ENCODE measurements at regions not wholly inside any gene's neighbourhood (a gene's known extent, or its start where the extent isn't known, plus 50 kb on each side); places are given as distances from the start of the nearest gene placed in this dataset.

DNA sequence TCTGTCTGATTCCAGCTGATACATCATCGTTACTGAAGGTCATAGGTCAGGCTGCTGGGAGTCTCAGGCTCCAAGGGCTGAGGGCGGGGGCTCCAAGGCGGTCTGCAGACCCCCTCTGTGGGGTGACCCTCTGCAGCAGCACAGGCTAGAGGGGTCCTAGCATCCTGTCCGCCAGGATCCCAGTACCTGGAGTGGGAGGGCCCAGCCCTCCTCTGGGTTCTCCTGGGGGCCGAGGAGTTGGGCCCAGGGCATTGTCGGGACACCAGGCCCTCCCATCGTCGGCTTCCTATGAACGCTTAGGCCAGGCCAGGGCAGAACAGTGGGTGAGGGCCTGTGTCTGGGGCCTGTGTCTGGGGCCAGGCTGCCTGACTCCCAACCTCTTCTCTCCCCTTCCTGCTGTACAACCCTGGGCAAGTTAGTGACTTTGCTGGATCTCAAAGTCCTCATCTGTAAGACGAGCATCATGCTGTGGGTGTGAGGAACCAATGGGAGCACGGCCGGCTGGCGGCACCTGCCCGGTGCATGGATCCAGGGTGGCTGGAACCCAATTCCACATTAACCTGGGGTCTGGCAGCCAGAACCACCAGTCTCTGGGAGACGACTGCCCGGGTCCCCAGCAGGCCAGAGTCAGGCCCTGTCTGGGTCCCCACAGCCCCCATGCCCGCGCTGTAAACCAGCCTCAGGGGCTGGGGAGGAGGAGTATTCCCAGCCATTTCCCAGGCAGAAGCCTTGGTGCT, 56.2 kb upstream of the COL18A1 start:
- Histone ChIP-seq H3K36me3 (ENCODE audit: control insufficient read depth in 5 of 5, insufficient read depth in 5 of 5, low read length in 5 of 5) (no peaks in the 10 kb centered on the region), H3K4me1 (ENCODE audit: control insufficient read depth in 5 of 5, insufficient read depth in 5 of 5, low read length in 5 of 5) (peaks cover 16 to 60% (median 57%) of the 10 kb centered on the region in 5 donors), H3K9me3 (ENCODE audit: control insufficient read depth in 5 of 5, low read length in 5 of 5) (no peaks in the 10 kb centered on the region), H3K9ac (ENCODE audit: low read length in 5 of 5) (peak overlapping the region in 2 of 5 donors; percentile 35 to 39), H3K27me3 (ENCODE audit: control insufficient read depth in 5 of 5, insufficient read depth in 4 of 5, low read length in 5 of 5) (peaks cover 0 to 6% (median 0%) of the 10 kb centered on the region in 5 donors), H3K27ac (ENCODE audit: low read depth, low read length) (peak overlapping the region; percentile 50), H3K4me3 (ENCODE audit: low read depth in 1 of 5, low read length in 5 of 5) (no peak overlapping the region)

DNA sequence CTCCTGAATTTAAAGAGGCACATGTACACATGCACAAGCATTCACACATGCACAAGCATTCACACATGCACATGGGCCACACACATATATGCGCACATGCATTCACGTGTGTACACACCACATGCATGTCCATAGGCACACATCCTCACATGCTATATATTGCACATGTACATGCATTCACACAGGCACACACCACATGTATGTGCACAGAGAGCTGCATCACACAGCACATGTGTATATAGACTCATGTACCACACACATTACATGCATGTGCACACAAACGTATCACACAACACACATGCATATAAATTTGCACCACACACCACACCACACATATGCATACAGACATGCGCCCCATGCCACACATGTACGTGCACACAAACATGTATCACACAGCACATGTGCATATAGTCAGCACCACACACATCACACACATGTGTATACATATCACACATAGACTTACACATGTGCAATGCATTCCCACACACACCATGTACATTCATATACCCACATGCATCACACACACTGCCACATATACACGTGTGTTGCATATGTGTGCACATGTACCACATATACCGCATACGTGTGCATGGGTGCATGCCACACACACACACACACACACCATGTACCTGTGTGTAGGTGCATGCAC, 54.6 kb upstream of the COL18A1 start:
- H3K27me3 ChIP-seq (ENCODE audit: control insufficient read depth in 5 of 5, insufficient read depth in 4 of 5, low read length in 5 of 5) = peaks cover 0 to 6% (median 0%) of the 10 kb centered on the region in 5 donors
- H3K9me3 ChIP-seq (ENCODE audit: control insufficient read depth in 5 of 5, low read length in 5 of 5) = no peaks in the 10 kb centered on the region
- no peaks in the 10 kb centered on the region for H3K36me3 ChIP-seq (ENCODE audit: control insufficient read depth in 5 of 5, insufficient read depth in 5 of 5, low read length in 5 of 5)
- peak overlapping the region in 4 of 5 donors; percentile 3 to 48 (median 14) for H3K4me3 ChIP-seq (ENCODE audit: low read depth in 1 of 5, low read length in 5 of 5)
- H3K27ac ChIP-seq (ENCODE audit: low read depth, low read length) = no peak overlapping the region
- H3K9ac ChIP-seq (ENCODE audit: low read length in 5 of 5) = no peak overlapping the region
- peaks cover 20 to 70% (median 60%) of the 10 kb centered on the region in 5 donors for H3K4me1 ChIP-seq (ENCODE audit: control insufficient read depth in 5 of 5, insufficient read depth in 5 of 5, low read length in 5 of 5)

DNA sequence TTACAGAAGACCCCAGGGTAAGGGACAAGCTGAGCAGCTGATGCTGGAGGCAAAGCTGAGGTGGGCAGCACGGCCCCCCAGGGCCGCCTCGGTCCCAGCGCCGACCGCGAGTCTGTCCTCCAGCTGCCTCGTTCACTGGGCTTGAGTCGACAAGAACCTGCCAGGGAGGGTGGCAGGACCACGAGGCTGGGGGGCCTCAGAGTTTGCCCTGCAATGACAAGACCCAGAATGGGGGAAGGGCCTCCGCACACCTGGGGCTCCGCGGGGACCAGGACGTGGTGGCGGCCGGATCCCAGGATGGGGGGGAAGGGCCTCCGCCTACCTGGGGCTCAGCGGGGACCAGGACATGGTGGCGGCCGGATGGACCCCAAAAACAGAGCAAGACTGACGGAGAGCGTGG, 53.9 kb upstream of the COL18A1 start:
- peaks cover 20 to 74% (median 63%) of the 10 kb centered on the region in 5 donors for H3K4me1 ChIP-seq (ENCODE audit: control insufficient read depth in 5 of 5, insufficient read depth in 5 of 5, low read length in 5 of 5)
- H3K4me3 ChIP-seq (ENCODE audit: low read depth in 1 of 5, low read length in 5 of 5) = no peak overlapping the region
- H3K9ac ChIP-seq (ENCODE audit: low read length in 5 of 5) = no peak overlapping the region
- no peak overlapping the region for H3K27ac ChIP-seq (ENCODE audit: low read depth, low read length)
- H3K36me3 ChIP-seq (ENCODE audit: control insufficient read depth in 5 of 5, insufficient read depth in 5 of 5, low read length in 5 of 5) = no peaks in the 10 kb centered on the region
- no peaks in the 10 kb centered on the region for H3K9me3 ChIP-seq (ENCODE audit: control insufficient read depth in 5 of 5, low read length in 5 of 5)
- H3K27me3 ChIP-seq (ENCODE audit: control insufficient read depth in 5 of 5, insufficient read depth in 4 of 5, low read length in 5 of 5) = peaks cover 0 to 6% (median 0%) of the 10 kb centered on the region in 5 donors

DNA sequence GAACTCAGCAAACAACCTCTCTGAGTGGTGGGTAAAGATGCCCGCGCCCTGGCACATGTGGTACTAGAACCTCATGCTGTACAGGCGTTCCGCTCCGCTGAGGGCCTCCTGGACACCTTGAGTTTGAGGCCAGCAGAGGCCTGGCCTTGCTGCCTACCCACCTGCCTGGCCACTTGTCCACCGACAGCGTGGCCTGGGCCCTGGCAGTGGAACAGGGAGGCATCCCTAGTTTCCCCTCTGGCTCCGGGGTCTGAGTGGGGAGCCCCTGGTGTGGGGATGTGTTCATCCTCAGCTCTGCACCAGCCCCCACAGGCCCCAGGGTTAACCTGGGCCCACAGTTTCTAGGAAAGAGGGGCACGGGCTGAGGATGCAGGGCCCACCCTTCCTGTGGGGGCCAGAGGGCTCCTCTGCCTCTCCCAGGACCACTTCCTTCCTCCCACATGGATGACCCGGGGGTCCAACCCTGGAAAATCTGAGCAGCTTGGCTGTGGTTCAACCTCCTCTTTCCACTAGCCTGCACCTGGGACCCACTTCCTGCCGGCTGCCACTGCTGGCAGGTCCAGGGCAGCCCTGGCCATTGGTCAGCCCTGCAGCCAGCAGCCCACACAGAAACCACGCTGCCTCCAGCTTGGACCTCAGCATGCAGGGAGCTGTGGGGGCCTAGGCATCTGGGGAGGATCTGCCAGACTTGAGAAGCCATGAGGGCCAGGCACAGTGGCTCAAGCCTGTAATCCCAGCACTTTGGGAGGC, 53.3 kb upstream of the COL18A1 start:
- no peaks in the 10 kb centered on the region for H3K9me3 ChIP-seq (ENCODE audit: control insufficient read depth in 5 of 5, low read length in 5 of 5)
- H3K27me3 ChIP-seq (ENCODE audit: control insufficient read depth in 5 of 5, insufficient read depth in 4 of 5, low read length in 5 of 5) = peaks cover 0 to 6% (median 0%) of the 10 kb centered on the region in 5 donors
- H3K4me3 ChIP-seq (ENCODE audit: low read depth in 1 of 5, low read length in 5 of 5) = no peak overlapping the region
- H3K27ac ChIP-seq (ENCODE audit: low read depth, low read length) = no peak overlapping the region
- H3K9ac ChIP-seq (ENCODE audit: low read length in 5 of 5) = no peak overlapping the region
- no peaks in the 10 kb centered on the region for H3K36me3 ChIP-seq (ENCODE audit: control insufficient read depth in 5 of 5, insufficient read depth in 5 of 5, low read length in 5 of 5)
- H3K4me1 ChIP-seq (ENCODE audit: control insufficient read depth in 5 of 5, insufficient read depth in 5 of 5, low read length in 5 of 5) = peaks cover 24 to 81% (median 69%) of the 10 kb centered on the region in 5 donors

DNA sequence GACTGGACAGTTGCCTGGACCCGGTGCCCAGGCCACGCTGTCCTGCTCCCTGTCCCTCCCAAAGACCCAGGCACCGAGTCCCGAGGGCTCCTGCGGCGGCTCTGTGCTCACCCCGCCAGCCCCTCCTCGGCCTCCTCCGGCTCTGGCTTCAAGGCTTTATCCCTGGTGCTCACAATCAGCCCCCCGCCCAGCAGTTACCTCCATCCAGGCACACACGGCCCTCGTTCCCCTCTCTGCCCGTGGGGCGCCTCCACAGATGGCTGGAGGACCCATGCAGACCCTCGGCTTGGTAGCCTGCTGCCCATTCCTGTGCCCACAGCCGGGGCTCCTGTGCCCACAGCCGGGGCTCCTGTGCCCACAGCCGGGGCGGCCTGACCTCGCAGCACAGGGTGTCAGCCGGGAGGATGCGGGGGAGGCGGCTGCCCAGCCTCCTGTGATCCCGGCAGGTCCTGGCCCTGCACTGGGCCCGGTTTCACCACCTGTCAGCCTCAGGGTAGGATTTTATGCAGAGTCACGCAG, 52.3 kb upstream of the COL18A1 start:
- H3K27ac ChIP-seq (ENCODE audit: low read depth, low read length) = no peak overlapping the region
- no peak overlapping the region for H3K4me3 ChIP-seq (ENCODE audit: low read depth in 1 of 5, low read length in 5 of 5)
- peaks cover 25 to 88% (median 77%) of the 10 kb centered on the region in 5 donors for H3K4me1 ChIP-seq (ENCODE audit: control insufficient read depth in 5 of 5, insufficient read depth in 5 of 5, low read length in 5 of 5)
- H3K27me3 ChIP-seq (ENCODE audit: control insufficient read depth in 5 of 5, insufficient read depth in 4 of 5, low read length in 5 of 5) = peaks cover 0 to under 1% (median 0%) of the 10 kb centered on the region in 5 donors
- no peaks in the 10 kb centered on the region for H3K9me3 ChIP-seq (ENCODE audit: control insufficient read depth in 5 of 5, low read length in 5 of 5)
- no peak overlapping the region for H3K9ac ChIP-seq (ENCODE audit: low read length in 5 of 5)
- no peaks in the 10 kb centered on the region for H3K36me3 ChIP-seq (ENCODE audit: control insufficient read depth in 5 of 5, insufficient read depth in 5 of 5, low read length in 5 of 5)

DNA sequence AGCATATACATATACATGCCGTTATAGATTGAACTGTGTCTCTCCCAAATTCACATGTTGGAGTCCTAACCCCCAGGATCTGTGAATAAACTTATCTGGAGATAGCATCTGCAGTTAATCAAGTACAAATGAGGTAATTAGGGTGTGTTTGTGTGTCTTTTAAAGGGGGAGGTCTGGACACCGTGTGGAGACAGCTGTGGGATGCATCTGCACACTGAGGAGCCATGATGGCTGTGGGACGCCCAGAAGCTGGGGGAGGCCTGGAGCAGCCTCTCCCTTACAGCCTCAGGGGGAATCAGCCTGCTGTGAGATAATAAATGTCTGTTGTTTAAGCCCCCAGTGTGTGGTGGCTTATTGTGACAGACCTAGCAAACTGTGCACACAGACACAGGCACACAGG, 51.8 kb upstream of the COL18A1 start:
- Histone ChIP-seq H3K27me3 (ENCODE audit: control insufficient read depth in 5 of 5, insufficient read depth in 4 of 5, low read length in 5 of 5) (no peaks in the 10 kb centered on the region), H3K4me3 (ENCODE audit: low read depth in 1 of 5, low read length in 5 of 5) (no peak overlapping the region), H3K36me3 (ENCODE audit: control insufficient read depth in 5 of 5, insufficient read depth in 5 of 5, low read length in 5 of 5) (no peaks in the 10 kb centered on the region), H3K9me3 (ENCODE audit: control insufficient read depth in 5 of 5, low read length in 5 of 5) (no peaks in the 10 kb centered on the region), H3K27ac (ENCODE audit: low read depth, low read length) (no peak overlapping the region), H3K9ac (ENCODE audit: low read length in 5 of 5) (no peak overlapping the region), H3K4me1 (ENCODE audit: control insufficient read depth in 5 of 5, insufficient read depth in 5 of 5, low read length in 5 of 5) (peaks cover 26 to 88% (median 77%) of the 10 kb centered on the region in 5 donors)

DNA sequence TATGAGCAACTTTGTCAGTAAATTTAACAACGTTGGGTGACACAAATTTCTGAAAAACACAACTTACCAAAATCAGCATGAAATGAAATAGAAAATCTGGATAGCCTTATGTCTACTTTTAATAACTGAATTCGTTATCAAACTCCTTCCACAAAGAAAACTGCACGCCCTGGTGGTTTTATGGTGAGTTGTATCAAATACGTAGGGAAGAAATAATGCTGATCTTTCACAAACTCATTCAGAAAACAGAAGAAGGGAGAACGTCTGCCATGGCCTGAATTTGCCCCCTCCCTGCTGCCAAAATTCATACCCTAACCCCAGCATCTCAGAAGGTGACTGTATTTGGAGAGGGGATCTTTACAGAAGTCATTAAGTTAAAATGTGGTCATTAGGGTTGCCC, 50.0 kb upstream of the COL18A1 start:
- peak overlapping the region; percentile 28 for H3K27ac ChIP-seq (ENCODE audit: low read depth, low read length)
- peaks cover 22 to 87% (median 73%) of the 10 kb centered on the region in 5 donors for H3K4me1 ChIP-seq (ENCODE audit: control insufficient read depth in 5 of 5, insufficient read depth in 5 of 5, low read length in 5 of 5)
- H3K9me3 ChIP-seq (ENCODE audit: control insufficient read depth in 5 of 5, low read length in 5 of 5) = no peaks in the 10 kb centered on the region
- H3K36me3 ChIP-seq (ENCODE audit: control insufficient read depth in 5 of 5, insufficient read depth in 5 of 5, low read length in 5 of 5) = no peaks in the 10 kb centered on the region
- no peaks in the 10 kb centered on the region for H3K27me3 ChIP-seq (ENCODE audit: control insufficient read depth in 5 of 5, insufficient read depth in 4 of 5, low read length in 5 of 5)
- no peak overlapping the region for H3K4me3 ChIP-seq (ENCODE audit: low read depth in 1 of 5, low read length in 5 of 5)
- peak overlapping the region in 1 of 5 donors; percentile 27 for H3K9ac ChIP-seq (ENCODE audit: low read length in 5 of 5)
